Neural progenitor cell (in vitro differentiated cells): ENCODE measurements at regions not wholly inside any gene's neighbourhood (a gene's known extent, or its start where the extent isn't known, plus 50 kb on each side); places are given as distances from the start of the nearest gene placed in this dataset.

ENCODE experiments used
- DNase-seq: peaks from one replicate; pipeline ENCODE4 v3.0.0-alpha.2; 2016; ENCODE audit warnings: low spot score
- H2AFZ ChIP-seq: fragments of 200-600 bp; sonication (generic); replicated peaks from 2 replicates; pipeline ENCODE4 v1.6.1; 2016; ENCODE audit warnings: antibody characterized with exemption
- H3F3A ChIP-seq: fragments of 200-600 bp; sonication (generic); 2 replicates; pipeline ENCODE4 v1.6.1; 2016; ENCODE audit warnings: antibody characterized with exemption, low read depth
- H3K27ac ChIP-seq: fragments of 200-600 bp; sonication (generic); 2 replicates; pipeline ENCODE4 v1.5.1; 2016; ENCODE audit warnings: mild to moderate bottlenecking
- H3K27me3 ChIP-seq: fragments of 200-600 bp; sonication (generic); 2 replicates; pipeline ENCODE4 v1.6.1; 2016; ENCODE audit warnings: mild to moderate bottlenecking, moderate library complexity
- H3K36me3 ChIP-seq: fragments of 200-600 bp; sonication (generic); 2 replicates; pipeline ENCODE4 v1.5.1; 2016
- H3K4me1 ChIP-seq: fragments of 200-600 bp; sonication (generic); 2 replicates; pipeline ENCODE4 v1.6.1; 2016; ENCODE audit warnings: mixed run types
- H3K4me2 ChIP-seq: fragments of 200-600 bp; sonication (generic); 2 replicates; pipeline ENCODE4 v1.6.1; 2016
- H3K4me3 ChIP-seq: fragments of 200-600 bp; sonication (generic); 2 replicates; pipeline ENCODE4 v1.5.1; 2016
- H3K79me2 ChIP-seq: fragments of 200-600 bp; sonication (generic); 2 replicates; pipeline ENCODE4 v1.6.1; 2016; ENCODE audit warnings: low read depth
- H3K9ac ChIP-seq: fragments of 200-600 bp; sonication (generic); 2 replicates; pipeline ENCODE4 v1.6.1; 2016
- H3K9me3 ChIP-seq: fragments of 200-600 bp; sonication (generic); 2 replicates; pipeline ENCODE4 v1.5.1; 2016; ENCODE audit warnings: low read depth
- H4K20me1 ChIP-seq: fragments of 200-600 bp; sonication (generic); 2 replicates; pipeline ENCODE4 v1.6.1; 2016; ENCODE audit warnings: low read depth
- H3K27ac Mint-ChIP-seq: 3 replicates; pipeline ENCODE4 v1.8.0; 2021; ENCODE audit warnings: mixed read lengths
- H3K27me3 Mint-ChIP-seq: 2 replicates; pipeline ENCODE4 v1.8.0; 2022; ENCODE audit warnings: low read depth, mild to moderate bottlenecking, inconsistent platforms, moderate library complexity, mixed read lengths; ENCODE audit not compliant: insufficient read depth
- H3K36me3 Mint-ChIP-seq: 3 replicates; pipeline ENCODE4 v1.8.0; 2021; ENCODE audit warnings: mixed read lengths
- H3K4me1 Mint-ChIP-seq: 3 replicates; pipeline ENCODE4 v1.8.0; 2021; ENCODE audit warnings: mixed read lengths
- H3K4me3 Mint-ChIP-seq: 3 replicates; pipeline ENCODE4 v1.8.0; 2021; ENCODE audit warnings: mild to moderate bottlenecking, moderate library complexity, mixed read lengths
- H3K9me3 Mint-ChIP-seq: 3 replicates; pipeline ENCODE4 v1.8.0; 2020; ENCODE audit warnings: mixed read lengths
- EZH2 ChIP-seq: fragments of 200-600 bp; sonication (generic); IDR thresholded peaks from 2 replicates; pipeline ENCODE4 v1.6.1; 2017; ENCODE audit warnings: antibody characterized with exemption, mild to moderate bottlenecking, moderate library complexity
- EZH2phosphoT487 ChIP-seq: fragments of 200-600 bp; sonication (generic); IDR thresholded peaks from 2 replicates; pipeline ENCODE4 v1.6.1; 2017; ENCODE audit warnings: antibody characterized with exemption
- TF ChIP-seq, protein P1 (sequence below): fragments of 200-600 bp; sonication (generic); IDR thresholded peaks from 2 replicates; pipeline ENCODE4 v1.5.1; 2017; ENCODE audit warnings: antibody characterized with exemption, mild to moderate bottlenecking

DNA sequence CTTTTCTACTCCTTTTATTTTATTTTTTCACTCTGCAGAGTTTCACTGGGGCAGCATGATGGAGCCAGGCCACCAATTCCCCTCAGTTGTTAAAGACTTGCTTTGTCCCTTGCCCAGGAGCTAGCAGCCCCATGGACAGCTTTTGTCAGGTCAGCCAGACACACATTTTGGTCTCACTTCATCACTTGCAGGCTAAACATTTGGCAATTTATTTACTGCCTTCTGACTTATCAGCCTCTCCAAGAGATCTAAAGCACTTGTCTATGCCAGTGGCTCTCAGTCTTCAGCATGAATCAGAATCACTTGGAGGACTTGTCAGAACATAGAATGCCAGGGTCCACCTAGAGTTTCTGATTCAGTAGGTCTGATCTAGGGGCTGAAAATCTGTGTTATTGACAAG is 66.4 kb upstream of the GDF10 start:
- Histone ChIP-seq H3K79me2 (no peaks in the 10 kb centered on the region), H3K27me3 (no peaks in the 10 kb centered on the region), H3K36me3 (no peaks in the 10 kb centered on the region), H4K20me1 (no peaks in the 10 kb centered on the region), H3K4me1 (no peaks in the 10 kb centered on the region), H3K9ac (no peak overlapping the region), H3K27ac (no peak overlapping the region), H2AFZ (peak overlapping the region; percentile 40), H3K9me3 (no peaks in the 10 kb centered on the region), H3K4me3 (no peak overlapping the region), H3F3A (no peaks in the 10 kb centered on the region), H3K4me2 (no peak overlapping the region)
- H3K27ac Mint-ChIP-seq: no peak overlapping the region
- no peaks in the 10 kb centered on the region for H3K4me1 Mint-ChIP-seq
- peaks cover 11% of the 10 kb centered on the region for H3K9me3 Mint-ChIP-seq
- no peak for DNase-seq
- H3K36me3 Mint-ChIP-seq: no peaks in the 10 kb centered on the region
- H3K27me3 Mint-ChIP-seq: no peaks in the 10 kb centered on the region
- TF ChIP-seq, protein P1, sequence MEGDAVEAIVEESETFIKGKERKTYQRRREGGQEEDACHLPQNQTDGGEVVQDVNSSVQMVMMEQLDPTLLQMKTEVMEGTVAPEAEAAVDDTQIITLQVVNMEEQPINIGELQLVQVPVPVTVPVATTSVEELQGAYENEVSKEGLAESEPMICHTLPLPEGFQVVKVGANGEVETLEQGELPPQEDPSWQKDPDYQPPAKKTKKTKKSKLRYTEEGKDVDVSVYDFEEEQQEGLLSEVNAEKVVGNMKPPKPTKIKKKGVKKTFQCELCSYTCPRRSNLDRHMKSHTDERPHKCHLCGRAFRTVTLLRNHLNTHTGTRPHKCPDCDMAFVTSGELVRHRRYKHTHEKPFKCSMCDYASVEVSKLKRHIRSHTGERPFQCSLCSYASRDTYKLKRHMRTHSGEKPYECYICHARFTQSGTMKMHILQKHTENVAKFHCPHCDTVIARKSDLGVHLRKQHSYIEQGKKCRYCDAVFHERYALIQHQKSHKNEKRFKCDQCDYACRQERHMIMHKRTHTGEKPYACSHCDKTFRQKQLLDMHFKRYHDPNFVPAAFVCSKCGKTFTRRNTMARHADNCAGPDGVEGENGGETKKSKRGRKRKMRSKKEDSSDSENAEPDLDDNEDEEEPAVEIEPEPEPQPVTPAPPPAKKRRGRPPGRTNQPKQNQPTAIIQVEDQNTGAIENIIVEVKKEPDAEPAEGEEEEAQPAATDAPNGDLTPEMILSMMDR: no peak
- no peak for TF ChIP-seq EZH2phosphoT487
- no peak for TF ChIP-seq EZH2
- H3K4me3 Mint-ChIP-seq: no peak overlapping the region

DNA sequence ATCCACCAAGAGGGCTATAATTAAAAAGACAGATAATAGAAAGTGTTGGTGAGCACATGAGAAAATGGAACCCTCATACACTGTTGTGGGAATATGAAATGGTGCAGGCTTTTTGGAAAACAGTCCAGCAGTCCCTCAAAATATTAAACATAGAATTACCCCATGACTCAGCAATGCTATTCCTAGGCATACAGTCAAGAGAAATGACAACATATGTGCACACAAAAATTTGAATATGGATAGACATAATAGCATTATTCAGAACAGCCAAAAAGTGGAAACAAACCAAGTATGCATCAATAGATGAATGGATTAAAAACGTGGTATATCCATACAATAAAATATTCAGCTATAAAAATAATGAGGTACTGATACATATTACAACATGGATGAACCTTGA is 64.5 kb upstream of the GDF10 start:
- H3K9me3 Mint-ChIP-seq: peaks cover 5% of the 10 kb centered on the region
- no peak overlapping the region for H3K4me2 ChIP-seq
- no peak overlapping the region for H3K9ac ChIP-seq
- H3K4me1 ChIP-seq: no peaks in the 10 kb centered on the region
- H4K20me1 ChIP-seq: no peaks in the 10 kb centered on the region
- no peaks in the 10 kb centered on the region for H3K36me3 ChIP-seq
- DNase-seq: no peak
- no peak overlapping the region for H2AFZ ChIP-seq
- no peaks in the 10 kb centered on the region for H3K79me2 ChIP-seq
- H3K4me1 Mint-ChIP-seq: no peaks in the 10 kb centered on the region
- TF ChIP-seq EZH2: no peak
- TF ChIP-seq, protein P1: no peak
- TF ChIP-seq EZH2phosphoT487: no peak
- H3K27me3 Mint-ChIP-seq: no peaks in the 10 kb centered on the region
- H3K4me3 Mint-ChIP-seq: no peak overlapping the region
- no peaks in the 10 kb centered on the region for H3K27me3 ChIP-seq
- no peak overlapping the region for H3K27ac ChIP-seq
- no peak overlapping the region for H3K4me3 ChIP-seq
- no peak overlapping the region for H3K27ac Mint-ChIP-seq
- H3K36me3 Mint-ChIP-seq: no peaks in the 10 kb centered on the region
- no peaks in the 10 kb centered on the region for H3K9me3 ChIP-seq
- H3F3A ChIP-seq: no peaks in the 10 kb centered on the region

DNA sequence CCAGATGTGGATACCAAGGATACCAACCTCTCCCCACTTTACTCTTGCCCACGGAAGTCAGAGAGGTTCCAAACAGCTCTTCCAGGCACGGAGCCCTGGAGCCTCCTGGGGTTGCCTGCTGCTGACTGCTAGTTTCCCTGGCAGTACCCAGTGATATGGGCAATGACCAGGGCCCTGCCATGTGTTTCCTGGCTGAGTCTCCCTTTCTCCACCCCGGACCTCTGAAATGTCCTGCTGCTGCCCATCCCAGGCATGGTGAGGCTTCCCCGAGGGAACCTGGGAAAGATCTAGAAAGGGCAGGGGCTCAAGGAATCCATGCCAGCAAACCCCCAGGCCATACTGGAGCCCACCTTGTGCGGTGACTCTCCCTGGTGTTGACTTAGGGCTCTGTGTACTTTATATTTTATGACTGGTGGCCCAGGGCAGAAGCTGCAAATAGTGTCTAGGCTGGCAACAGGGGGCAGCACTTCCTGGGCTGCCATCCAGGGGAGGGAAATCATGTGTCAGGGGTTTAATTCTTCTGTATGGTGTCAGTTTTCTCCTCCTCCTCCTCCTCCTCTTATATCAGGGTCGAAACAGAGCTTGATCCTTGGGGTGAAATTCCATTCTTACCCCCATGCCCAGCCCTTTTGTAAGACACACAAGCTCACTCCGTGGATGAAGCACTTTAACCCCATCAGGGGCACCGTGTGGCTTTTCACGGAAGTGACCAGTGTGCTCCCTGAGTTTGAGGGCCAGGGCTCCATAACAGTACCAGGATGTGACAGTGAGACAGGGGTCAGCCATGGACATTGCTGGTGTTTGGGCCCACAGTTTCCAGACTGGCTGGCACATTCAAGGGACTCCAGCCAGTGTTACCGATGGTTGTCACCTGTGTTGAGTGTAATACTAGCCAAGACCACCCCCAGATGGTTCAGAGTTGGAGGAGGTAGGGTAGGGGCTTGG is 62.4 kb upstream of the GDF10 start:
- Mint-ChIP-seq H3K4me3 (no peak overlapping the region), H3K4me1 (peaks cover 4% of the 10 kb centered on the region), H3K27me3 (peaks cover 7% of the 10 kb centered on the region), H3K36me3 (no peaks in the 10 kb centered on the region), H3K9me3 (peaks cover 4% of the 10 kb centered on the region), H3K27ac (no peak overlapping the region)
- Histone ChIP-seq H3K36me3 (no peaks in the 10 kb centered on the region), H3K4me2 (no peak overlapping the region), H3K9me3 (no peaks in the 10 kb centered on the region), H3K4me1 (no peaks in the 10 kb centered on the region), H3K9ac (no peak overlapping the region), H3K4me3 (no peak overlapping the region), H3K79me2 (no peaks in the 10 kb centered on the region), H2AFZ (no peak overlapping the region), H3K27me3 (no peaks in the 10 kb centered on the region), H4K20me1 (no peaks in the 10 kb centered on the region), H3F3A (no peaks in the 10 kb centered on the region), H3K27ac (no peak overlapping the region)
- DNase-seq: no peak
- TF ChIP-seq, protein P1: peak; percentile 24
- TF ChIP-seq EZH2: no peak
